HEK293 (cell line): ENCODE measurements at regions not wholly inside any gene's neighbourhood (a gene's known extent, or its start where the extent isn't known, plus 50 kb on each side); places are given as distances from the start of the nearest gene placed in this dataset.

ENCODE experiments used
- CTCF ChIA-PET: fragments of 350-600 bp; formaldehyde crosslinking; extraction: SDS; loops from one replicate; lab custom pipeline; 2021; ENCODE audit warnings: antibody characterized with exemption; lab: Yijun Ruan, JAX
- POLR2A ChIA-PET: fragments of 300-600 bp; formaldehyde crosslinking; extraction: SDS; loops from one replicate; lab custom pipeline; 2020; ENCODE audit warnings: antibody characterized with exemption, inconsistent platforms; lab: Yijun Ruan, JAX
- H3K27ac ChIP-seq: fragments of 200-500 bp; sonication (Bioruptor generic); 2 replicates; pipeline ENCODE4 v1.5.1; 2014; ENCODE audit warnings: low read depth, low read length, control low read depth, inconsistent platforms; ENCODE audit errors: extremely low read depth
- H3K36me3 ChIP-seq, 2 experiments: fragments of 200-500 bp in 1 of 2; sonication (Bioruptor generic) in 1 of 2; 1 replicate in 1 of 2; 2 replicates in 1 of 2; pipeline ENCODE4 v1.5.1; 2014 to 2017; ENCODE audit warnings: inconsistent platforms in 2 of 2, low read length in 2 of 2; ENCODE audit not compliant: control insufficient read depth in 2 of 2, insufficient read depth in 1 of 2
- H3K4me1 ChIP-seq: fragments of 200-500 bp; sonication (Bioruptor generic); 2 replicates; pipeline ENCODE4 v1.5.1; 2014; ENCODE audit warnings: mild to moderate bottlenecking, low read length, inconsistent platforms; ENCODE audit not compliant: control insufficient read depth, insufficient read depth
- H3K4me3 ChIP-seq: 2 replicates; pipeline ENCODE4 v1.5.1; 2011; ENCODE audit warnings: low read depth, mild to moderate bottlenecking, control low read depth, low read length, moderate library complexity
- H3K9me3 ChIP-seq: fragments of 200-500 bp; sonication (Bioruptor generic); 2 replicates; pipeline ENCODE4 v1.5.1; 2014; ENCODE audit warnings: low read depth, low read length, inconsistent platforms; ENCODE audit not compliant: control insufficient read depth, insufficient read depth
- ATF2 ChIP-seq: fragments of 450-650 bp; formaldehyde crosslinking; IDR thresholded peaks from 2 replicates; pipeline ENCODE4 v1.5.1; 2016; ENCODE audit warnings: missing biosample characterization, missing genetic modification characterization, low read depth
- BCL11A ChIP-seq: fragments of 450-650 bp; formaldehyde crosslinking; IDR thresholded peaks from 2 replicates; pipeline ENCODE4 v1.5.1; 2016; ENCODE audit warnings: low read depth, missing biosample characterization, missing genetic modification characterization
- KLF16 ChIP-seq: fragments of 450-650 bp; formaldehyde crosslinking; IDR thresholded peaks from 2 replicates; pipeline ENCODE4 v1.5.1; 2017; ENCODE audit warnings: missing biosample characterization, missing genetic modification characterization
- MEIS1 ChIP-seq: sonication (generic); formaldehyde crosslinking; IDR thresholded peaks from 2 replicates; pipeline ENCODE4 v1.8.1; 2022; ENCODE audit warnings: missing genetic modification reagents, mild to moderate bottlenecking, borderline replicate concordance
- MZF1 ChIP-seq: fragments of 450-650 bp; formaldehyde crosslinking; IDR thresholded peaks from 2 replicates; pipeline ENCODE4 v1.5.1; 2017; ENCODE audit warnings: missing biosample characterization, missing genetic modification characterization, borderline replicate concordance
- SALL2 ChIP-seq: fragments of 450-650 bp; formaldehyde crosslinking; IDR thresholded peaks from 2 replicates; pipeline ENCODE4 v1.5.0; 2017; ENCODE audit warnings: missing biosample characterization, mild to moderate bottlenecking, missing genetic modification characterization, borderline replicate concordance
- ZBTB17 ChIP-seq: fragments of 450-650 bp; formaldehyde crosslinking; IDR thresholded peaks from 2 replicates; pipeline ENCODE4 v1.5.1; 2016; ENCODE audit warnings: missing biosample characterization, missing genetic modification characterization
- ZBTB20 ChIP-seq: fragments of 450-650 bp; formaldehyde crosslinking; IDR thresholded peaks from 2 replicates; pipeline ENCODE4 v1.5.1; 2016; ENCODE audit warnings: missing biosample characterization, missing genetic modification characterization
- ZBTB21 ChIP-seq: fragments of 450-650 bp; formaldehyde crosslinking; IDR thresholded peaks from 2 replicates; pipeline ENCODE4 v1.5.1; 2017; ENCODE audit warnings: missing biosample characterization, missing genetic modification characterization
- ZBTB49 ChIP-seq: fragments of 450-650 bp; formaldehyde crosslinking; IDR thresholded peaks from 2 replicates; pipeline ENCODE4 v1.5.1; 2016; ENCODE audit warnings: missing biosample characterization, missing genetic modification characterization, low read depth
- ZBTB7A ChIP-seq: fragments of 450-650 bp; formaldehyde crosslinking; IDR thresholded peaks from 2 replicates; pipeline ENCODE4 v1.5.1; 2016; ENCODE audit warnings: low read depth, missing biosample characterization, missing genetic modification characterization
- ZBTB8A ChIP-seq: fragments of 450-650 bp; formaldehyde crosslinking; IDR thresholded peaks from 2 replicates; pipeline ENCODE4 v1.5.1; 2016; ENCODE audit warnings: missing biosample characterization, missing genetic modification characterization
- ZNF184 ChIP-seq: fragments of 450-650 bp; IDR thresholded peaks from 2 replicates; pipeline ENCODE4 v1.5.1; 2018; ENCODE audit warnings: missing biosample characterization, mild to moderate bottlenecking, missing genetic modification characterization
- ZNF202 ChIP-seq: fragments of 450-650 bp; formaldehyde crosslinking; IDR thresholded peaks from 2 replicates; pipeline ENCODE4 v1.5.1; 2016; ENCODE audit warnings: missing biosample characterization, missing genetic modification characterization, borderline replicate concordance
- ZNF280D ChIP-seq: fragments of 450-650 bp; formaldehyde crosslinking; IDR thresholded peaks from 2 replicates; pipeline ENCODE4 v1.5.1; 2016; ENCODE audit warnings: missing biosample characterization, missing genetic modification characterization
- ZNF302 ChIP-seq: fragments of 450-650 bp; formaldehyde crosslinking; IDR thresholded peaks from 2 replicates; pipeline ENCODE4 v1.5.1; 2016; ENCODE audit warnings: missing biosample characterization, missing genetic modification characterization, low read depth
- ZNF37A ChIP-seq: fragments of 450-650 bp; IDR thresholded peaks from 2 replicates; pipeline ENCODE4 v1.5.1; 2018; ENCODE audit warnings: missing biosample characterization, missing genetic modification characterization
- ZNF423 ChIP-seq: fragments of 450-650 bp; formaldehyde crosslinking; IDR thresholded peaks from 2 replicates; pipeline ENCODE4 v1.5.1; 2016; ENCODE audit warnings: missing biosample characterization, missing genetic modification characterization
- ZNF449 ChIP-seq: fragments of 450-650 bp; formaldehyde crosslinking; IDR thresholded peaks from 2 replicates; pipeline ENCODE4 v1.5.1; 2017; ENCODE audit warnings: missing biosample characterization, mild to moderate bottlenecking, missing genetic modification characterization, moderate library complexity
- ZNF624 ChIP-seq: fragments of 450-650 bp; formaldehyde crosslinking; IDR thresholded peaks from 2 replicates; pipeline ENCODE4 v1.5.1; 2017; ENCODE audit warnings: missing biosample characterization, missing genetic modification characterization
- ZNF658 ChIP-seq: fragments of 450-650 bp; formaldehyde crosslinking; IDR thresholded peaks from 2 replicates; pipeline ENCODE4; 2016; ENCODE audit warnings: missing biosample characterization, missing genetic modification characterization
- ZNF701 ChIP-seq: fragments of 450-650 bp; formaldehyde crosslinking; IDR thresholded peaks from 2 replicates; pipeline ENCODE4 v1.5.1; 2016; ENCODE audit warnings: missing biosample characterization, missing genetic modification characterization
- ZNF707 ChIP-seq: fragments of 450-650 bp; formaldehyde crosslinking; IDR thresholded peaks from 2 replicates; pipeline ENCODE4 v1.5.1; 2016; ENCODE audit warnings: missing biosample characterization, missing genetic modification characterization
- ZNF791 ChIP-seq: fragments of 450-650 bp; formaldehyde crosslinking; IDR thresholded peaks from 2 replicates; pipeline ENCODE4 v1.5.1; 2016; ENCODE audit warnings: missing biosample characterization, missing genetic modification characterization
- ZNF837 ChIP-seq: fragments of 450-650 bp; formaldehyde crosslinking; IDR thresholded peaks from 2 replicates; pipeline ENCODE4 v1.5.1; 2016; ENCODE audit warnings: missing biosample characterization, missing genetic modification characterization
- ZSCAN5A ChIP-seq: fragments of 450-650 bp; formaldehyde crosslinking; IDR thresholded peaks from 2 replicates; pipeline ENCODE4 v1.5.1; 2016; ENCODE audit warnings: missing biosample characterization, missing genetic modification characterization

- TF ChIP-seq ZNF624 (tag by site-specific recombination) (no peak), ATF2 (no peak), BCL11A (no peak), ZBTB21 (tag by site-specific recombination) (no peak), ZNF791 (tag by site-specific recombination) (no peak)
Measured at GRCh38 chr7:46201961-46202360, 280.9 kb upstream of the IGFBP3 start (continued).

- Histone ChIP-seq H3K4me3 (no peak overlapping the region), H3K4me1 (no peaks in the 10 kb centered on the region), H3K27ac (no peak overlapping the region), H3K9me3 (no peaks in the 10 kb centered on the region), H3K36me3 (no peaks in the 10 kb centered on the region)
- ChIA-PET CTCF (no interaction called here), POLR2A (no interaction called here)
- no peak for TF ChIP-seq ZBTB20 (tag by site-specific recombination)
- no peak for TF ChIP-seq KLF16 (tag by site-specific recombination)
- TF ChIP-seq MEIS1 (CRISPR knock-in tag): no peak
- no peak for TF ChIP-seq ZBTB7A (tag by site-specific recombination)
- TF ChIP-seq ZSCAN5A: no peak
- TF ChIP-seq ZNF837 (tag by site-specific recombination): no peak
- TF ChIP-seq ZNF449: no peak
- no peak for TF ChIP-seq ZNF658 (tag by site-specific recombination)
- TF ChIP-seq ZNF707 (tag by site-specific recombination): no peak
- no peak for TF ChIP-seq ZBTB49
- TF ChIP-seq ZNF184 (tag by site-specific recombination): no peak
Measured at GRCh38 chr7:46198701-46199100, 277.6 kb upstream of the IGFBP3 start.

GRCh38 chr7:46197785-46198540 is 276.9 kb upstream of the IGFBP3 start:
- Histone ChIP-seq H3K4me1 (no peaks in the 10 kb centered on the region), H3K27ac (no peak overlapping the region), H3K4me3 (no peak overlapping the region), H3K36me3 (no peaks in the 10 kb centered on the region), H3K9me3 (no peaks in the 10 kb centered on the region)
- POLR2A ChIA-PET: no interaction called here
- CTCF ChIA-PET: no interaction called here
- TF ChIP-seq SALL2 (tag by site-specific recombination): no peak
- TF ChIP-seq ZBTB17 (tag by site-specific recombination): no peak
- no peak for TF ChIP-seq MZF1 (tag by site-specific recombination)
- TF ChIP-seq ZNF202 (tag by site-specific recombination): no peak
- TF ChIP-seq ZNF701: no peak
- TF ChIP-seq ZNF280D (tag by site-specific recombination): no peak
- no peak for TF ChIP-seq ZNF37A (tag by site-specific recombination)
- TF ChIP-seq ZNF423 (tag by site-specific recombination): no peak
- no peak for TF ChIP-seq ZBTB8A
- no peak for TF ChIP-seq ZNF302 (tag by site-specific recombination)
